ENCODE measurements at regions not wholly inside any gene's neighbourhood (a gene's known extent, or its start where the extent isn't known, plus 50 kb on each side); places are given as distances from the start of the nearest gene placed in this dataset.

- no peak for TF ChIP-seq POLR2A (IDR thresholded peaks at IDR 0.05)
- no peak for TF ChIP-seq CTCF (IDR thresholded peaks at IDR 0.05)
Observed at GRCh38 chr2:177317857-177318256, 53.3 kb upstream of the NFE2L2 start.
